A673 (cell line): ENCODE measurements at regions not wholly inside any gene's neighbourhood (a gene's known extent, or its start where the extent isn't known, plus 50 kb on each side); places are given as distances from the start of the nearest gene placed in this dataset.

Experiments
- BruUV-seq: library from RNA; stranded (reverse); fragments of 400-500 nt; replicated peaks from 2 replicates; lab custom pipeline; 2021; lab: Mats Ljungman, UMichigan
- CTCF ChIA-PET: fragments of 300-600 bp; sonication (Branson Sonifier 250); formaldehyde crosslinking; loops from one replicate; lab custom pipeline; 2022; ENCODE audit warnings: antibody characterized with exemption; lab: Charles Lee
- POLR2A ChIA-PET: fragments of 300-600 bp; sonication (Branson Sonifier 250); formaldehyde crosslinking; loops from one replicate; lab custom pipeline; 2022; ENCODE audit warnings: antibody characterized with exemption; ENCODE audit not compliant: low non-redundant PET; lab: Charles Lee
- DNase-seq: peaks from one replicate; pipeline ENCODE4 v3.0.0-alpha.2; 2015; ENCODE audit warnings: low spot score
- H3K27ac ChIP-seq: fragments of 200-600 bp; sonication (generic); 2 replicates; pipeline ENCODE4 v1.5.1; 2016; ENCODE audit warnings: mixed run types, low read depth, mild to moderate bottlenecking, mixed read lengths, antibody characterized with exemption, low read length; ENCODE audit not compliant: poor library complexity, severe bottlenecking
- H3K27me3 ChIP-seq: fragments of 200-600 bp; sonication (generic); replicated peaks from 2 replicates; pipeline ENCODE4 v1.6.1; 2017; ENCODE audit warnings: mixed run types, low read depth, mild to moderate bottlenecking, mixed read lengths, antibody characterized with exemption, low read length; ENCODE audit not compliant: insufficient read depth, poor library complexity
- H3K36me3 ChIP-seq: fragments of 200-600 bp; sonication (generic); 2 replicates; pipeline ENCODE4 v1.6.1; 2016; ENCODE audit warnings: mixed run types, mild to moderate bottlenecking, mixed read lengths, antibody characterized with exemption, low read length; ENCODE audit not compliant: insufficient read depth, poor library complexity, severe bottlenecking
- H3K4me1 ChIP-seq: fragments of 200-600 bp; sonication (generic); 2 replicates; pipeline ENCODE4 v1.6.1; 2017; ENCODE audit warnings: mixed run types, mild to moderate bottlenecking, mixed read lengths, antibody characterized with exemption, low read length; ENCODE audit not compliant: insufficient read depth, poor library complexity, severe bottlenecking
- H3K4me3 ChIP-seq: fragments of 200-600 bp; sonication (generic); 2 replicates; pipeline ENCODE4 v1.5.1; 2016; ENCODE audit warnings: low read depth, mixed run types, mild to moderate bottlenecking, mixed read lengths, low read length; ENCODE audit not compliant: poor library complexity, severe bottlenecking
- H3K9me3 ChIP-seq: fragments of 200-600 bp; sonication (generic); 2 replicates; pipeline ENCODE4 v1.6.1; 2016; ENCODE audit warnings: mixed run types, low read depth, mild to moderate bottlenecking, mixed read lengths, antibody characterized with exemption, low read length; ENCODE audit not compliant: poor library complexity, severe bottlenecking
- EZH2 ChIP-seq: fragments of 200-600 bp; sonication (generic); IDR thresholded peaks from 2 replicates; pipeline ENCODE4 v1.6.1; 2017; ENCODE audit warnings: borderline replicate concordance, low read depth, mild to moderate bottlenecking, mixed read lengths, antibody characterized with exemption, low read length; ENCODE audit not compliant: poor library complexity, severe bottlenecking
- intact Hi-C: fragments of 100-400 bp; cut with micrococcal nuclease; formaldehyde crosslinking; loops from one replicate; pipeline ENCODE4 v1.10.0; 2022; ENCODE audit not compliant: unreplicated experiment
- TF ChIP-seq, protein P1 (sequence below): fragments of 300-800, 200-600 bp; sonication (generic); conservative IDR thresholded peaks from 2 replicates; pipeline ENCODE4 v1.5.1; 2017; ENCODE audit warnings: low read depth, mild to moderate bottlenecking, antibody characterized with exemption, low read length, moderate library complexity, mixed read lengths

DNA sequence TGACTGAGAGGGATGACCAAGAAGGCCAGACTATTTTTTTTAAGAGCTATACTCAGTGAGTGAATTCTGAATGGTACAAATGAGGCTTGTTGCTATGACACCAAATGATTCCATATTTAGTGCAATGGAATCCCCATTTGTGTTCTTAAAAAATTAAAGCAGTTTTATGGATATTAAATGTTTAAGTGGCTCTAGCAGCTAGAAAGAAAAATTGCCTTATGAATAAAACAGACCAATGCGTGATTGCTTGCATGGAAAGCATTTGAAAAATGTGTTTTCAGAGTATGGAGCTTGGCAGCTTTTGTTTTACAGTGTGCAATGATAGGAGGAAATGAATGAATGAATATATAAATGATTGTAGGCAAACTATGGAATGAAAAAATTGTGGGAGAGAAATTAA lies 238.8 kb upstream of the DPP10 start:
- Histone ChIP-seq H3K27me3 (no peaks in the 10 kb centered on the region), H3K9me3 (no peaks in the 10 kb centered on the region), H3K4me3 (no peak overlapping the region), H3K36me3 (no peaks in the 10 kb centered on the region), H3K27ac (no peak overlapping the region), H3K4me1 (no peaks in the 10 kb centered on the region)
- intact Hi-C loops, result no loop called here
- CTCF ChIA-PET, result no interaction called here
- DNase-seq, result no peak
- no TSS peak for BruUV-seq
- TF ChIP-seq, protein P1, sequence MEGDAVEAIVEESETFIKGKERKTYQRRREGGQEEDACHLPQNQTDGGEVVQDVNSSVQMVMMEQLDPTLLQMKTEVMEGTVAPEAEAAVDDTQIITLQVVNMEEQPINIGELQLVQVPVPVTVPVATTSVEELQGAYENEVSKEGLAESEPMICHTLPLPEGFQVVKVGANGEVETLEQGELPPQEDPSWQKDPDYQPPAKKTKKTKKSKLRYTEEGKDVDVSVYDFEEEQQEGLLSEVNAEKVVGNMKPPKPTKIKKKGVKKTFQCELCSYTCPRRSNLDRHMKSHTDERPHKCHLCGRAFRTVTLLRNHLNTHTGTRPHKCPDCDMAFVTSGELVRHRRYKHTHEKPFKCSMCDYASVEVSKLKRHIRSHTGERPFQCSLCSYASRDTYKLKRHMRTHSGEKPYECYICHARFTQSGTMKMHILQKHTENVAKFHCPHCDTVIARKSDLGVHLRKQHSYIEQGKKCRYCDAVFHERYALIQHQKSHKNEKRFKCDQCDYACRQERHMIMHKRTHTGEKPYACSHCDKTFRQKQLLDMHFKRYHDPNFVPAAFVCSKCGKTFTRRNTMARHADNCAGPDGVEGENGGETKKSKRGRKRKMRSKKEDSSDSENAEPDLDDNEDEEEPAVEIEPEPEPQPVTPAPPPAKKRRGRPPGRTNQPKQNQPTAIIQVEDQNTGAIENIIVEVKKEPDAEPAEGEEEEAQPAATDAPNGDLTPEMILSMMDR, result no peak
- no peak for TF ChIP-seq EZH2
- POLR2A ChIA-PET, result no interaction called here

DNA sequence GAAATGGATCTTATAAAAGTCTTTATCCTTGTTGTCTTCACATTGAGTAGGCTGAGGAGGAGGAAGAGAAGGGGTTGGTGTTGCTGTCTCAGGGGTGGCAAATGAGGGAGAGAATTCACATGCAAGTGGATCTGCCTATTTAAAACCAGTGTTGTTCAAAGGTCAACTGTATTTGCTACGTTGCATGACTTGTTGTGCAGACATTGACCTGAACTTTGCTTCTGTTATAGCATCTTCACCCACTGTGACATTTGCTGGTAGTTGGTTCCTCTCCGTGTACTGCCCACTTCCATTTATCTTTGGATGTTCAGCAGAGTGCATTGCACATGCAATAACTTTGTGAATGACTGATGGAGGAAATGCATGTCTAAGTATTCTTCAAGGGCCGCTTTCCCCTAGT lies 228.6 kb upstream of the DPP10 start:
- POLR2A ChIA-PET, result no interaction called here

DNA sequence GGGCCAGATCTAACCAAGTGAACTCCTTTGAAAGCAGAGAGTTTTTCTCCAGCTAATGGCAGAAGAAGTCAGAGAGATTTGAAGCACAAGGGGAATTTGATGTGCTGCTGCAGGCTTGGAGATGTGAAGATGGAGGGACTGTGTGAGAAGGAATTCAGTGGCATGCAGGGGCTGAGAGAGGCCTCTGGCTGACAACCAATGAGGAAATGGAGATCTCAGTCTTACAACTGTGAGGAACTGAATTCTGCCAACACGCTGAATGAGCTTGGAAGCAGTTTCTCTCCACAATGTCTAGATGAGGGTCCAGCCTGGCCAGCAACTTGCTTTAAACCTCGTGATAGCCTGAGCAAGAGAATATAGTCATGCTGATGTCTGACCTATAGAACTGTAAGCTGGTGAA lies 224.1 kb upstream of the DPP10 start:
- no peak overlapping the region for H3K27ac ChIP-seq
- TF ChIP-seq, protein P1, result no peak
- TF ChIP-seq EZH2, result no peak
- ChIA-PET CTCF (no interaction called here), POLR2A (no interaction called here)
- H3K27me3 ChIP-seq, result no peaks in the 10 kb centered on the region
- intact Hi-C loops, result no loop called here
- no peaks in the 10 kb centered on the region for H3K9me3 ChIP-seq
- DNase-seq, result no peak
- H3K36me3 ChIP-seq, result no peaks in the 10 kb centered on the region
- no peak overlapping the region for H3K4me3 ChIP-seq
- H3K4me1 ChIP-seq, result no peaks in the 10 kb centered on the region
- no TSS peak for BruUV-seq

More for the DNA sequence above, 228.6 kb upstream of the DPP10 start:
- Histone ChIP-seq H3K36me3 (no peaks in the 10 kb centered on the region), H3K4me3 (no peak overlapping the region), H3K4me1 (no peaks in the 10 kb centered on the region), H3K27me3 (no peaks in the 10 kb centered on the region), H3K9me3 (no peaks in the 10 kb centered on the region), H3K27ac (no peak overlapping the region)
- no peak for DNase-seq
- CTCF ChIA-PET, result no interaction called here
- intact Hi-C loops, result no loop called here
- TF ChIP-seq EZH2, result no peak
- TF ChIP-seq, protein P1, result no peak
- BruUV-seq, result no TSS peak
